Muscle layer of duodenum (tissue), 2 donors: ENCODE measurements at regions not wholly inside any gene's neighbourhood (a gene's known extent, or its start where the extent isn't known, plus 50 kb on each side); places are given as distances from the start of the nearest gene placed in this dataset.
A peak's percentile ranks its signal among the peaks of the same experiment; 100 is the strongest.

ENCODE experiments used
- H3K27ac ChIP-seq: one replicate; pipeline ENCODE4 v1.7.0; 2013; ENCODE audit warnings: mild to moderate bottlenecking, low read length
- H3K27me3 ChIP-seq: one replicate; pipeline ENCODE4 v1.7.0; 2013; ENCODE audit warnings: low read depth, mild to moderate bottlenecking, control low read depth, low read length
- H3K36me3 ChIP-seq, 2 donors: one replicate each; pipeline ENCODE4 v1.7.0; 2013; ENCODE audit warnings: low read length in 2 of 2, control low read depth in 1 of 2, mild to moderate bottlenecking in 1 of 2; ENCODE audit not compliant: insufficient read depth in 2 of 2, control insufficient read depth in 1 of 2
- H3K4me1 ChIP-seq, 2 donors: one replicate each; pipeline ENCODE4 v1.7.0; 2013; ENCODE audit warnings: low read length in 2 of 2, mild to moderate bottlenecking in 2 of 2, control low read depth in 1 of 2, moderate library complexity in 1 of 2; ENCODE audit not compliant: insufficient read depth in 2 of 2, control insufficient read depth in 1 of 2
- H3K4me3 ChIP-seq, 2 donors: one replicate each; pipeline ENCODE4 v1.7.0; 2013; ENCODE audit warnings: low read length in 2 of 2, low read depth in 1 of 2, mild to moderate bottlenecking in 1 of 2
- H3K9me3 ChIP-seq, 2 donors: one replicate each; pipeline ENCODE4 v1.7.0; 2013; ENCODE audit warnings: low read length in 2 of 2, control low read depth in 1 of 2, mild to moderate bottlenecking in 1 of 2; ENCODE audit not compliant: control insufficient read depth in 1 of 2
- donor health status: healthy.

DNA sequence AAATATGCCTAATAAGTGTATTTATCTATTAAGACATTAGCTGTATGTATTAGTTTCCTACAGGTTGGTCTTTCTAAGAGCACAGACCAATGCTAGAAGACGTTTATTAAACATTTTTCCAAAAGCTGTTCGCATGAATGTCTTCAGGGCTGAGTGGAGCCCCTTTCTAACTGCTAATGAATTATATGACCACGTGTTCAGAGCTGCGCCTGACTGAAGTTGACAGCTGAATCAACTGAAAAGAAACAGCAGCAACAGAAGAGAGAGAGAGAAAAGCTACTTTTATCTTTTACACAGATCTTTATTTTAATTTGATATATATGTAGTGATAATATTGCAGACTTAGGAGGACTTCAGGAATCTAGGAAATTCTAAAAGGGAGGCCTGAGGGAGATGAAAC, 75.2 kb upstream of the ARID1B start:
- no peak overlapping the region for H3K27ac ChIP-seq
- H3K27me3 ChIP-seq = no peaks in the 10 kb centered on the region
- H3K9me3 ChIP-seq = no peaks in the 10 kb centered on the region
- H3K4me3 ChIP-seq = no peak overlapping the region
- no peaks in the 10 kb centered on the region for H3K4me1 ChIP-seq
- no peaks in the 10 kb centered on the region for H3K36me3 ChIP-seq

DNA sequence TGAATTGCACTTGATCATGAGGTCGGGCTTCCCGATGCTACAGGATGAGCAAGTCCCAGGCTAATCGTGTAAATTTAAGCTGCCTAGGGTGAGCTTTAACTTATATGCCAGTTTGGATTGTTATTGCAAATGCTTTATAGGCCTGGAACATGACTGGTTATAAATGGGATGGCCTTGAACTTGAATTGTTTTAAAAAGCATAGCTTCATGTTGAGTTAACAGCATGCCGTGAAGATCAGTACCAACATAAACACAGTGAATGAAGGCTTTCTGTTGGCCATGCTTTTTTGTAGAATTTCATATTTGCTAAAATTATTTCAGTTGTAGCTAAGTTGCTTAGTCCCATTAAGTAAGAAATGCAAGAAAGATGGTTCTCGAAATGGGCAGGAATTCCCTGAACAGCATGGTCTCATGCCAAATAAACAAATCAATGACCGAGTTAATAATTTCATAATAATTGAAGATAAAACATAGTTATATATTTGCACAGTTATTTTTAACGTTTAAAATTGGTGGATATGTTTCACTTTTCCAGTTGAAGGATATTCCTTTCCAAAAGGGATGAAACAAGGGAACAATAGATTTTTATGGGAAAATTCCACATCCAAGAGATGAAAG, 76.6 kb upstream of the ARID1B start:
- no peak overlapping the region for H3K4me3 ChIP-seq
- H3K4me1 ChIP-seq = no peaks in the 10 kb centered on the region
- no peak overlapping the region for H3K27ac ChIP-seq
- H3K27me3 ChIP-seq = no peaks in the 10 kb centered on the region
- no peaks in the 10 kb centered on the region for H3K9me3 ChIP-seq
- H3K36me3 ChIP-seq = no peaks in the 10 kb centered on the region

DNA sequence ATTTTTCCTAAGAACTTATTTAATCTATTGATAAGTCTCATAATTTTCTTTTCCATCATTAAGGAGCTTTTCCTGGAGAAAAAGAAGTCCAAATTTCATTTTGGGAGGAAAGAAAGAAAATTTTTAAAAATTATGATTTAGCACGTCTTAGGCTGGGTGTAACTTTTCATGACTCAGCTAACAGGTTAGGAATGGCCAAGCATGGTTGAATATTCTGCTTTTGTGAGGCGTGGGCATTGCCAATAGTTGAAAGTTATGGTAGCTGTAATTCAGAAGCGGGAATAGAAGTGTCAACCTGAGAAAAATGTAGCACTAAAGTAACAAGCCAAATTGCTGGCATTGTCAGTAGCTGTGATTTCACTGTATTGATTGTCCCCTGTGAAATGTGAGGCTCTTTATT, 77.2 kb upstream of the ARID1B start:
- no peaks in the 10 kb centered on the region for H3K27me3 ChIP-seq
- no peaks in the 10 kb centered on the region for H3K9me3 ChIP-seq
- no peaks in the 10 kb centered on the region for H3K36me3 ChIP-seq
- no peak overlapping the region for H3K4me3 ChIP-seq
- H3K27ac ChIP-seq = no peak overlapping the region
- no peaks in the 10 kb centered on the region for H3K4me1 ChIP-seq

GRCh38 chr6:156699017-156699421, 78.2 kb upstream of the ARID1B start:
- no peaks in the 10 kb centered on the region for H3K9me3 ChIP-seq
- H3K27ac ChIP-seq = no peak overlapping the region
- no peaks in the 10 kb centered on the region for H3K36me3 ChIP-seq
- H3K4me1 ChIP-seq = no peaks in the 10 kb centered on the region
- H3K4me3 ChIP-seq = no peak overlapping the region
- H3K27me3 ChIP-seq = no peaks in the 10 kb centered on the region

DNA sequence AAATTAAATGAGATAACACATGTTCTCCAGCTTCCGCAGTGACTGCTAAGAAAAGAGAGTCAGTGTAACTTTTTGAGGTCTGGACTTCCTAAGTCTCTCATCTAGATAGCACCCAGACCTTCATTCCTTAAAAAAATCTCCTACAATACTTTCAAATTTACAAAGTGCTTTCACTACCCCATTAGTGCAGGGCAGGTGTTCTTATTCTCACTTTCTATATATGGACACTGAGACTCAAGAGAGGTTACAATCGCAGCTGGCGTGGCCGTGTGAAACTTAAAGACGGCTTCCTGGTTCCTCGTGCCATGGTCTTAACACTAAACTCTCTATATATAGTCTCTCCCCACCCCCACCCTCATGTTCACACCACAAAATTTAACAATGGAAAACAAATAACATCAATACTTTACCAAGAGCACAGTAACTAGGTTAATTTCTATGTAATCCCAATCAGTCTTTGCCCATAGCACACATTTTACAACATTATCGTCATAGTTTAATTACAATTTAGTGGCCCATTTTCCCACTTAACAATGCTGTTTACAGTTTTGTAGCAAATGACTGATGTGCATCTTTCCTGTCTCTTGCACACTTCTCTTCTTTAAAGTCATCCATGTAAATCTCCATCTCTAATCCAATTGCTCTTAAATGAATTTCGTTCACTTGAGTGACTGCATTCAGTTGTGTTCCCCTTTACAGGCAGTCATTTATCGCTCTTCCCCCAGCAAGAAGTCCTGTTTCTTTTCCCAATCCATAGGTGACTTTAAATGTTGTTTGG, 78.8 kb upstream of the ARID1B start:
- H3K9me3 ChIP-seq = no peaks in the 10 kb centered on the region
- no peaks in the 10 kb centered on the region for H3K4me1 ChIP-seq
- H3K4me3 ChIP-seq = no peak overlapping the region
- no peaks in the 10 kb centered on the region for H3K36me3 ChIP-seq
- no peak overlapping the region for H3K27ac ChIP-seq
- no peaks in the 10 kb centered on the region for H3K27me3 ChIP-seq

- H3K36me3 ChIP-seq = no peaks in the 10 kb centered on the region
- H3K9me3 ChIP-seq = no peaks in the 10 kb centered on the region
- H3K4me1 ChIP-seq = no peaks in the 10 kb centered on the region
- no peaks in the 10 kb centered on the region for H3K27me3 ChIP-seq
- no peak overlapping the region for H3K27ac ChIP-seq
- no peak overlapping the region for H3K4me3 ChIP-seq
These were observed 79.8 kb upstream of the ARID1B start for GRCh38 chr6:156697225-156697830.

- Histone ChIP-seq H3K36me3 (no peaks in the 10 kb centered on the region), H3K27ac (no peak overlapping the region), H3K4me1 (no peaks in the 10 kb centered on the region), H3K4me3 (no peak overlapping the region), H3K9me3 (no peaks in the 10 kb centered on the region), H3K27me3 (no peaks in the 10 kb centered on the region)
These were observed 81.4 kb upstream of the ARID1B start for GRCh38 chr6:156695742-156696141.

- Histone ChIP-seq H3K9me3 (no peaks in the 10 kb centered on the region), H3K4me1 (no peaks in the 10 kb centered on the region), H3K36me3 (no peaks in the 10 kb centered on the region), H3K27ac (no peak overlapping the region), H3K4me3 (no peak overlapping the region), H3K27me3 (no peaks in the 10 kb centered on the region)
These were observed 82.5 kb upstream of the ARID1B start for GRCh38 chr6:156694679-156695078.

DNA sequence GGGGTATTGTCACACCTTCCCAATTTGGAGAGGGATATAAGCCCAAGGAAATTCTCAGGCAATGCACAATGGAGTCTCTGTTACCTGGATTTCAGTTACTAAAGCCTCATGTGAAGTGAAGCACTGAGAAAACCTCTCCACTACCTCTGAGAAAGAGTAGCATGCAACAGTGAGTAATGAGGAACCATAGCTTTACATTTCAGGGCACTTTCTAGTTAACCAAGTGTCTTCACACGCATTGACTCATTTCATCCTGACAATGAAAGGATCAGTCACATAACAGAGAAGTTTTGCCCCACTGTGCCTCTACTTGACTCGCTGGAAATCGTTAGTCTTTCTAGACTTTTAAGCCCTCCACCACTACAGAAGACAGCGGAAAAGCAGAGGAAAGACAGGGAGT, 86.2 kb upstream of the ARID1B start:
- Histone ChIP-seq H3K9me3 (no peaks in the 10 kb centered on the region), H3K36me3 (peaks cover 0 to 7% of the 10 kb centered on the region in 2 donors), H3K4me3 (no peak overlapping the region), H3K27me3 (no peaks in the 10 kb centered on the region), H3K4me1 (peaks cover 0 to 4% of the 10 kb centered on the region in 2 donors), H3K27ac (no peak overlapping the region)

GRCh38 chr6:156689656-156690055, 87.5 kb upstream of the ARID1B start:
- Histone ChIP-seq H3K4me1 (peaks cover 0 to 4% of the 10 kb centered on the region in 2 donors), H3K4me3 (no peak overlapping the region), H3K27me3 (no peaks in the 10 kb centered on the region), H3K27ac (no peak overlapping the region), H3K9me3 (no peaks in the 10 kb centered on the region), H3K36me3 (peaks cover 0 to 7% of the 10 kb centered on the region in 2 donors)

DNA sequence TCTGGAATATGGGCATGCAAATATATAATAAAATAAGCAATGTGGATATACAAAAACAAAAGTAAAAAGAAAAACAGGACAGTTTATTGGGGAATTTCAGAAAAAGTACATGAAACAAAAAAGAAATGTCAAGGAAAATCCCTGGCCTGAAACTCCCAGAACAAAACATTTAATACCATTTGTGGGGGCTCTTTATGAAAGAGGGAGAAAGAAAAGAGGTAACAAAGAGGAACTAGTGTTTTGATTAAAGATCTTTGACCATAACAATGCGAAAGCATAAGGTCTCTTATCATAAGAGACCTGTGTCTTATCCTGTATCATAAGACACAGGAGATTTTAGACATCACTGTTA, 88.6 kb upstream of the ARID1B start:
- peaks cover 0 to 4% of the 10 kb centered on the region in 2 donors for H3K4me1 ChIP-seq
- peak overlapping the region; percentile 88 for H3K27ac ChIP-seq
- H3K9me3 ChIP-seq = no peaks in the 10 kb centered on the region
- peaks cover 0 to 7% of the 10 kb centered on the region in 2 donors for H3K36me3 ChIP-seq
- H3K4me3 ChIP-seq = peak overlapping the region; percentile 76 to 78
- no peaks in the 10 kb centered on the region for H3K27me3 ChIP-seq
